T-cell (primary cell): ENCODE measurements at regions not wholly inside any gene's neighbourhood (a gene's known extent, or its start where the extent isn't known, plus 50 kb on each side); places are given as distances from the start of the nearest gene placed in this dataset.

Experiments
- ATAC-seq, 4 experiments: fragments of 200-7000 bp in 3 of 4; fragments of 150-1000 bp in 1 of 4; cut with Tn5 transposase; replicated peaks in 1 of 4; 1 replicate in 3 of 4; 2 replicates in 1 of 4; pipeline ENCODE4 v1.10.0; 2021; ENCODE audit warnings: moderate library complexity in 3 of 4, mild to moderate bottlenecking in 2 of 4, moderate number of reproducible peaks in 1 of 4
- CTCF ChIA-PET, 2 donors: fragments of 300-600 bp; sonication (Branson Sonifier 250); formaldehyde crosslinking; loops; one replicate each; lab custom pipeline; 2022; ENCODE audit warnings: antibody characterized with exemption in 2 of 2; lab: Charles Lee
- POLR2A ChIA-PET, 2 donors: fragments of 300-600 bp; sonication (Branson Sonifier 250); formaldehyde crosslinking; loops; one replicate each; lab custom pipeline; 2022; ENCODE audit warnings: antibody characterized with exemption in 2 of 2; lab: Charles Lee
- DNase-seq, 35 experiments: peaks; one replicate each; pipeline versions ENCODE4 v3.0.0 to v3.0.0-alpha.2; 2013 to 2023
- H3K27ac ChIP-seq: one replicate; pipeline ENCODE4 v1.5.1; 2013; ENCODE audit warnings: low read length
- H3K27me3 ChIP-seq, 2 experiments: replicated peaks in 1 of 2; 1 replicate in 1 of 2; 2 replicates in 1 of 2; pipeline versions ENCODE4 v1.6.1 to v1.7.0; 2013; ENCODE audit warnings: low read length in 1 of 2, mixed read lengths in 1 of 2; ENCODE audit not compliant: control insufficient read depth in 2 of 2, insufficient read depth in 2 of 2; ENCODE audit errors: extremely low read depth in 1 of 2
- H3K36me3 ChIP-seq, 2 donors: 1 replicate in 1 of 2; 2 replicates in 1 of 2; pipeline versions ENCODE4 v1.6.1 to v1.7.0; 2013; ENCODE audit warnings: low read length in 1 of 2; ENCODE audit not compliant: control insufficient read depth in 2 of 2, insufficient read depth in 1 of 2; ENCODE audit errors: extremely low read depth in 1 of 2
- H3K4me1 ChIP-seq, 2 experiments: 1 replicate in 1 of 2; 2 replicates in 1 of 2; pipeline versions ENCODE4 v1.6.1 to v1.7.0; 2013; ENCODE audit warnings: low read length in 2 of 2, mixed read lengths in 1 of 2; ENCODE audit not compliant: insufficient read depth in 2 of 2, control insufficient read depth in 1 of 2; ENCODE audit errors: extremely low read depth in 1 of 2
- H3K4me3 ChIP-seq, 2 donors: 1 replicate in 1 of 2; 2 replicates in 1 of 2; pipeline versions ENCODE4 v1.5.1 to v1.7.0; 2013; ENCODE audit warnings: mild to moderate bottlenecking in 2 of 2, low read length in 1 of 2, moderate library complexity in 1 of 2; ENCODE audit not compliant: control insufficient read depth in 1 of 2; ENCODE audit errors: extremely low read depth in 1 of 2
- H3K9me3 ChIP-seq: 2 replicates; pipeline ENCODE4 v1.7.0; 2013
- H3K27ac Mint-ChIP-seq, 2 donors: one replicate each; pipeline ENCODE4 v1.8.0; 2020 to 2021; ENCODE audit warnings: mild to moderate bottlenecking in 2 of 2, mixed read lengths in 2 of 2
- H3K27me3 Mint-ChIP-seq, 2 donors: one replicate each; pipeline ENCODE4 v1.8.0; 2021 to 2022; ENCODE audit warnings: mixed read lengths in 2 of 2
- H3K36me3 Mint-ChIP-seq: one replicate; pipeline ENCODE4 v1.8.0; 2021; ENCODE audit warnings: mixed read lengths
- H3K4me1 Mint-ChIP-seq, 3 donors: one replicate each; pipeline ENCODE4 v1.8.0; 2020 to 2022; ENCODE audit warnings: mixed read lengths in 3 of 3, mild to moderate bottlenecking in 1 of 3
- H3K4me3 Mint-ChIP-seq, 3 donors: one replicate each; pipeline ENCODE4 v1.8.0; 2020 to 2022; ENCODE audit warnings: mild to moderate bottlenecking in 3 of 3, mixed read lengths in 3 of 3, moderate library complexity in 3 of 3
- H3K9me3 Mint-ChIP-seq, 3 donors: one replicate each; pipeline ENCODE4 v1.8.0; 2020 to 2022; ENCODE audit warnings: mixed read lengths in 3 of 3
- WGBS: methylation state at CpG from one replicate; pipeline ENCODE4 v1.1.5; 2013; ENCODE audit warnings: missing lambda C conversion rate; ENCODE audit not compliant: insufficient coverage; 5-methylcytosine and 5-hydroxymethylcytosine counted together

DNA sequence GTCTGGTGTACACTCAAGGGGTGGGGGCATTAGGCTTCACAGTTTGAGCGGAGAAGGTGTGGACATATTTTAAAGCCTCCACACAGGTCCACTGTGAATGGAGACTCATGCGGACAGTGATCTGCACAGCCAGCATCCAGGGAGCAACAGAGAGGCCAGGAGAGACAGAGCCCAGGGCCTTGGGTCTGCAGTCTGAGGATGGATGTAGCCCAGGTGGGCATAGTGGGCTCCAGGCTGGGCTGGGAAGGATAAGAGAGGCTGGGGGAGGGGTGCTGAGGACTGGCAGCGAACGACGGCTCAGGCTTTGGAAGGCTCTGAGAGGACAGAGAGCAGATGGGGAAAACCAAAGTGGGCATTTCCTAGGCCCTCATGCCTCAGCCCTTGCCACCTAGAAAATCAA, 128.8 kb downstream of the PAPOLA start:
- peaks cover 0 to 27% of the 10 kb centered on the region in 2 experiments for H3K27me3 ChIP-seq
- ChIA-PET CTCF (no interaction called here), POLR2A (no interaction called here)
- Mint-ChIP-seq H3K4me3 (no peak overlapping the region), H3K4me1 (no peaks in the 10 kb centered on the region), H3K27me3 (peaks cover 4 to 5% of the 10 kb centered on the region in 2 donors), H3K9me3 (no peaks in the 10 kb centered on the region), H3K27ac (no peak overlapping the region), H3K36me3 (no peaks in the 10 kb centered on the region)
- 100% methylated on average over 2 of the region's 5 CpGs for WGBS
- H3K36me3 ChIP-seq = no peaks in the 10 kb centered on the region
- ATAC-seq (no peak), DNase-seq (no peak)
- H3K4me1 ChIP-seq = no peaks in the 10 kb centered on the region
- no peaks in the 10 kb centered on the region for H3K9me3 ChIP-seq
- H3K27ac ChIP-seq = no peak overlapping the region
- no peak overlapping the region for H3K4me3 ChIP-seq

DNA sequence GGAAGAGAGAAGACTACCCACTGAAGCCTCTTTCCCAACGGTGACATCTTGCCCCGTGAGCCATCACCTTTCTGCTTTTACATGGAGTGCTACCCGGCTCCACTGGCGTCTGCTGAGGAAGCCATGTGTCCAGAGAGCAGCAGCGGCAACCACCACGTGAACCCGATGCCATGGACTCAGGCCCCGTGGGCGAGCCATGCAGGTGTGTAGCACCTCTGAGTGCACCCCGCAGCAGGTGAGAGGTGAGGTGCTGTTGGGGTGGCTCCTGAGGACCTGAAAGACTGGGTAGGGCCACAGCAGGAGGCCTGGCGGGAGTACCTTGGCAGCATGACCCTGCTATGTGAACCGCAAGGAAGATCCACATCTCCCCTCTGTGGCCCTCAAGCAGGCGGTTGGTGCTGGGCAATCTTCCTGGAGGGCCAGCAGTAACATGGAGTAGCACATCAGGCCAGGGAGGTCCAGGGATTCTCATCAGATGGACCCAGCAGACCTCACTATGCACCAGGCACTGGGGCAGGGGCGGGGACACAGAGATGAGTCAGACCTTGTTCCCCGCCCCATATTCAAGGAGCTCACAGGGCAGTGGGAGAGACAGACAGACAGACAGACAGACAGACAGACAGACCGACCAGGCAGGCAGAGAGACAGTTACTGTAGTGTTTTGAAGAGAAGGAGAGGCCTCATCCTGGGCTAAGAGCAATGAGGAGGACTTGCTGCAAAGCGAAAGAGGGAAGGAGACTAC, 129.6 kb downstream of the PAPOLA start:
- no peaks in the 10 kb centered on the region for H3K4me1 Mint-ChIP-seq
- H3K4me3 ChIP-seq = no peak overlapping the region
- ChIA-PET POLR2A (no interaction called here), CTCF (no interaction called here)
- WGBS = 87% methylated on average over 15 of the region's 17 CpGs
- H3K4me1 ChIP-seq = no peaks in the 10 kb centered on the region
- peaks cover 0 to 20% of the 10 kb centered on the region in 2 experiments for H3K27me3 ChIP-seq
- DNase-seq = no peak
- H3K27ac Mint-ChIP-seq = no peak overlapping the region
- H3K4me3 Mint-ChIP-seq = no peak overlapping the region
- H3K36me3 ChIP-seq = no peaks in the 10 kb centered on the region
- no peak overlapping the region for H3K27ac ChIP-seq
- H3K9me3 ChIP-seq = no peaks in the 10 kb centered on the region
- ATAC-seq = no peak
- no peaks in the 10 kb centered on the region for H3K36me3 Mint-ChIP-seq
- H3K9me3 Mint-ChIP-seq = no peaks in the 10 kb centered on the region
- H3K27me3 Mint-ChIP-seq = no peaks in the 10 kb centered on the region

DNA sequence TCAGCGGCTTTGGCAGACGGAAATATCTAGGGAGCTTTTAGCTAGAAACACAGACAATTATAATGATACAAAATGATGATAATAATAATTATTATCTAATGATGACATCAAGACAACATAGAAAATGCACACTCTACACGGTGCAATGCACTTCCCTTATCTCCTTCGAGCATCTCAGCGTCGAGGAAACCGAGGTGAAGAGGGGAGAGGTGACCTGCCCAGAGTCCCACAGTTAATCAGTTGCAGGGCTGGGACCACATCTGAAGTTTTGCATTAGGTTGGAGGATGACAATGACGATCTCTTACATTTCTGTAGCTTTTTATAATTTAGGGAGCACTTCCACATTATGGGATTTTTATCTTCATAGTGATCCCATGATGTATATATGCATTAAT, 130.2 kb downstream of the PAPOLA start:
- ChIA-PET POLR2A (no interaction called here), CTCF (no interaction called here)
- no peaks in the 10 kb centered on the region for H3K4me1 Mint-ChIP-seq
- no peak overlapping the region for H3K4me3 Mint-ChIP-seq
- Histone ChIP-seq H3K4me1 (no peaks in the 10 kb centered on the region), H3K9me3 (no peaks in the 10 kb centered on the region), H3K27ac (no peak overlapping the region), H3K27me3 (peaks cover 0 to 17% of the 10 kb centered on the region in 2 experiments), H3K4me3 (no peak overlapping the region), H3K36me3 (no peaks in the 10 kb centered on the region)
- no peaks in the 10 kb centered on the region for H3K27me3 Mint-ChIP-seq
- DNase-seq (no peak), ATAC-seq (no peak)
- no peaks in the 10 kb centered on the region for H3K36me3 Mint-ChIP-seq
- H3K9me3 Mint-ChIP-seq = no peaks in the 10 kb centered on the region
- H3K27ac Mint-ChIP-seq = no peak overlapping the region
- WGBS = no CpG with 5 or more reads among the region's 8 CpGs

DNA sequence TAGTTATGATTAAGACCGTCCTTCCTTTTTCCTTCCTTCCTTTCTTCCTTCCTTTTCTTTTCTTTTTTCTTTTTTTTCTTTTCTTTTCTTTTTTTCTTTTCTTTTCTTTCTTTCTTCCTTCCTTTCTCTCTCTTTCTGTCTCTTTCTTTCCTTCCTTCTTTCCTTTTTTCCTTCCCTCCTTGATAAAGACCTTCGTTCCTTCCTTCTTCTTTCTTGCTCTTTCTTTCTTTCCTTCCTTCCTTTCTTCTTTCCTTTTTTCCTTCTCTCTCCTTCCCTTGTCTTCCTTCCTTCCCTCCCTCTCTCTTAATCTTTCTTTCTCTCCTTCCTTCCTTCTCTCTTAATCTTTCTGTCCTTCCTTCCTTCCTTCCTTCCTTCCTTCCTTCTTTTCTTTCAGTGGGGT, 130.9 kb downstream of the PAPOLA start:
- H3K27ac Mint-ChIP-seq = no peak overlapping the region
- no peaks in the 10 kb centered on the region for H3K4me1 Mint-ChIP-seq
- H3K36me3 Mint-ChIP-seq = no peaks in the 10 kb centered on the region
- Histone ChIP-seq H3K4me3 (no peak overlapping the region), H3K4me1 (no peaks in the 10 kb centered on the region), H3K27ac (no peak overlapping the region), H3K9me3 (no peaks in the 10 kb centered on the region), H3K27me3 (peaks cover 0 to 12% of the 10 kb centered on the region in 2 experiments), H3K36me3 (no peaks in the 10 kb centered on the region)
- CTCF ChIA-PET = no interaction called here
- DNase-seq (no peak), ATAC-seq (no peak)
- no peaks in the 10 kb centered on the region for H3K9me3 Mint-ChIP-seq
- 11% methylated on average over 1 of the region's 2 CpGs for WGBS
- no peaks in the 10 kb centered on the region for H3K27me3 Mint-ChIP-seq
- POLR2A ChIA-PET = no interaction called here
- H3K4me3 Mint-ChIP-seq = no peak overlapping the region

DNA sequence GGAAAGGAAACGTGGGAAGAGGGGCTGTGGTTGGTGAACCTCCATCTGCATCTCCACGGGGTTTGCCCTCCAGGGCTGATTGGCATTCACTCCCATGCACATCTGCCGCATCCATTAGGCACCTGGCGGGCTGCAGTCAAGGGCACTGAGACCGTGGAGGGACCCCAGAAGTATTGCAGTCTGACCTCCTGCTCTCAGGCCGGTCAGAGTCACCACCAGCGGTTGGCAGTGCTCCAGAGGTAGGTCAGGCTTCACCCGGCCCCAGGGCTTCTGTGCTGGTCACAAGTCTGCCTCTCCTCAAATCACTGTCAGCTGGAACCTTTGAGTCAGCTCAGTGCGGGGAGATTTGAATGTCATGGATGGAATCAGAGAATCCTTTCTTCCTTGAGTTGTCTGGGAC, 132.3 kb downstream of the PAPOLA start:
- Histone ChIP-seq H3K36me3 (no peaks in the 10 kb centered on the region), H3K27ac (no peak overlapping the region), H3K9me3 (no peaks in the 10 kb centered on the region), H3K27me3 (peaks cover 0 to 8% of the 10 kb centered on the region in 2 experiments), H3K4me1 (no peaks in the 10 kb centered on the region), H3K4me3 (no peak overlapping the region)
- WGBS = 83% methylated on average over 4 of the region's 9 CpGs
- Mint-ChIP-seq H3K4me3 (no peak overlapping the region), H3K36me3 (no peaks in the 10 kb centered on the region), H3K27me3 (peaks cover 0 to 2% of the 10 kb centered on the region in 2 donors), H3K4me1 (no peaks in the 10 kb centered on the region), H3K9me3 (no peaks in the 10 kb centered on the region), H3K27ac (no peak overlapping the region)
- ChIA-PET POLR2A (no interaction called here), CTCF (no interaction called here)
- no peak for DNase-seq
- ATAC-seq = no peak

DNA sequence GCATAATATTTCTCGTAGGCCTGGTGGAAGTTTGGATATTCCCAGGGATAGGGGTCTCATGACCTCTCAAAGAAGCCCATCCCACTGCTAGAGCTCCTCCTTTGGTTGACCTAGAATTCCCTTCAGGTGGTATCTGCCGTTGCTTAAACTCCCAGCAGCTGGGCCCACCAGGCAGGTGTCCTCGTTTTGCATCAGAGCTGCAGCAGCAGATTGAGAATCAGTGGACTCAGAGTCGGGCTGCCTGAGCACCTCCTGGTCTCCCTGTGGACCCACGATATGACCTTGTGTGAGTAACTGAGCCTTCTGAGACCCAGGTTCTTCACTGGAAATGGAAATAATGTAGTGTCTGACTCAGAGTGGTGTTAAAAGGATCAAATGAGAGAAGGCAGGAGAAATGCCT, 132.7 kb downstream of the PAPOLA start:
- Histone ChIP-seq H3K9me3 (no peaks in the 10 kb centered on the region), H3K36me3 (no peaks in the 10 kb centered on the region), H3K27ac (no peak overlapping the region), H3K27me3 (peaks cover 0 to 4% of the 10 kb centered on the region in 2 experiments), H3K4me1 (no peaks in the 10 kb centered on the region), H3K4me3 (no peak overlapping the region)
- 62% methylated on average over 5 of the region's 5 CpGs for WGBS
- no peak for DNase-seq
- ChIA-PET POLR2A (no interaction called here), CTCF (no interaction called here)
- Mint-ChIP-seq H3K4me1 (no peaks in the 10 kb centered on the region), H3K36me3 (no peaks in the 10 kb centered on the region), H3K9me3 (no peaks in the 10 kb centered on the region), H3K27ac (no peak overlapping the region), H3K27me3 (peaks cover 0 to 2% of the 10 kb centered on the region in 2 donors), H3K4me3 (no peak overlapping the region)
- ATAC-seq = no peak

DNA sequence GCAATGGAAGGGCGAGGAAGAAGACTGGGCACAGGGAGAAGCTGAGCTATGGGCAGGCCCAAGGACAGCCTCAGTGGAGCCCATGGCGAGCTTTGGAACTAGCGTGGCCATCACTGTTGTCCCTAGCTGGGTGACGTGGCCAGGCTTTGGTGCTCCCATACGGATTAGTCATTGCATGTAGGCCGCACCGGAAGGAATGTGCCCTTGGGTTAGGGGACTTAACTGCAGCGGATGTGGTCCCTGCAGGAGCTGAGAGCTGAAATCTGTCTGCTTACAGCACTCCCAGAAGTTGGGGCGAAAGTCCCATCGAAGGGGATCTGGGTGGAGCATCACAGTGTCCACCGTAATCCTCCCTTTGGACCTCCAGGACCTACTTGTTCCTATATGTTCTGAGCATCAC, 133.7 kb downstream of the PAPOLA start:
- Histone ChIP-seq H3K4me1 (no peaks in the 10 kb centered on the region), H3K36me3 (no peaks in the 10 kb centered on the region), H3K4me3 (no peak overlapping the region), H3K9me3 (no peaks in the 10 kb centered on the region), H3K27me3 (peaks cover 0 to 2% of the 10 kb centered on the region in 2 experiments), H3K27ac (no peak overlapping the region)
- no peak overlapping the region for H3K4me3 Mint-ChIP-seq
- H3K27me3 Mint-ChIP-seq = peaks cover 0 to 2% of the 10 kb centered on the region in 2 donors
- H3K36me3 Mint-ChIP-seq = no peaks in the 10 kb centered on the region
- no peaks in the 10 kb centered on the region for H3K9me3 Mint-ChIP-seq
- H3K27ac Mint-ChIP-seq = no peak overlapping the region
- WGBS = 86% methylated on average over 9 of the region's 11 CpGs
- DNase-seq = no peak
- no peaks in the 10 kb centered on the region for H3K4me1 Mint-ChIP-seq
- ChIA-PET POLR2A (no interaction called here), CTCF (no interaction called here)
- no peak for ATAC-seq
